CD4-positive, alpha-beta T cell treated with Interleukin-15 for 1 hour (primary cell): ENCODE measurements at regions not wholly inside any gene's neighbourhood (a gene's known extent, or its start where the extent isn't known, plus 50 kb on each side); places are given as distances from the start of the nearest gene placed in this dataset.
"Not testable (repeated sequence)": the region's sequence is repeated elsewhere in the genome, so short reads cannot be mapped to it uniquely, and the experiment has no call there.

ENCODE experiments used
- DNase-seq: peaks from one replicate; pipeline ENCODE4 v3.0.0-alpha.2; 2020

DNA sequence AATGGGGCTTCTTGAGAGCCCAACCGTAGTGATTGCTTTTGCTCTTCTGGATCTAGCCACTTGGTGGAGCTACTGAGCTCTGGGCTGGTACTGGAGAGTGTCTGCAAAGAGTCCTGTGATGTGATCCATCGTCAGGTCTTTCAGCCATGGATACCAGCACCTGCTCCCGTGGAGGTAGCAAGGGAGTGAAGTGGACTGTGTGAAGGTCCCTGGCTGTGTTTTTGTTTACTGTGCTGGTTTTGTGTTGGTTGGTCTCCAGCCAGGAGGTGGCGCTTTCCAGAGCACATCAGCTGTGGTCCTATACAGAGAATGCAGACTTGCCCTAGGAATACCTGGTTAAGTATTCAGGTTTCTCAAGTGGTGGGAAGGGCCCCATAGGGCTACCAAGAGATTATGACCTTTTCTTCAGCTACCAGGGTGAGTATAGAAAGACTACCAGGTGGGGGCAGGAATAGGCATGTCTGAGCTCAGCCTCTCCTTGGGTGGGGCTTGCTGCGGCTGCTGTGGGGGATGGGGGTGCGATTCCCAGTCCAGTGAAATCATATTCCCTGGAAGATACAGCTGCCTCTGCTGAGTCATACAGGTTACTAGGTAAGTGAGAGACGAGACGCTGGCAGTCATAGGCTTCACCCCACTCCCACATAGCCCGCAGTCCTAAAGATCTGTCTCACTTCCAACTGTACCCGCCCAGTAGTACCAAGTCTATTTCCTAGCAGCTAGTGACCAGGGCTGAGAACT is 733.7 kb downstream of the ZNF385D start:
- DNase-seq = no peak

DNA sequence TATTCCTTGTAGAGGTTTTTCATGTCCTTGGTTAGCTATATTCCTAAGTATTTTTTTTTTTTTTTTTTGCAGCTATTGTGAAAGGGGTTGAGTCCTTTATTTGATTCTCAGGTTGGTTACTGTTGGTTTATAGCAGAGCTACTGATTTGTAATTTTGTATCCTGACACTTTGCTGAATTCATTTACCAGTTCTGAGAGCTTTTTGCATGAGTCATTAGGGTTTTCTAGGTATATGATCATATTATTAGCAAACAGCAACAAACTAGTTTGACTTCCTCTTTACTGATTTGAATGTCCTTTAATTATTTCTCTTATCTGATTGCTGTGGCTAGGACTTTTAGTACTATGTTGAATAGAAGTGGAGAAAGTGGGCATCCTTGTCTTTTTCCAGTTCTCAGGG is 737.4 kb downstream of the ZNF385D start:
- DNase-seq = no peak

DNA sequence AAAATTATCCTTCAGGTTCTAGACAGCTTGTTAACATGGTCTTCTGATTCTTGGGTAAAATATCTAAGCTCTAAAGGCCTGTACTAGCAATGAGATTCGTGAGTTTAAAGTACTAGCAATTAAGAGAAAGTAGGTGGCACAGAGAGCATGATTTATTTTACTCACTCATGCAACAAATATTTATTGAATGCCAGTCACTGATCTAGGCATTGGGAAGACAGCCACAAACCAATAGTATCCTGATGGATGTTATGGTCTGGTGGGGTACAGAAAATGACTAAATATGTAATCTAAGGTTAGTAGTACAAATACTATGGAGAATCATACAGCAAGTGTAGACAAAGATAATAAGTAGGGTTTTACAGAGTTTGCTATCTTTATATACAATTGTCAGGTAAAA is 751.3 kb downstream of the ZNF385D start:
- DNase-seq = no peak

DNA sequence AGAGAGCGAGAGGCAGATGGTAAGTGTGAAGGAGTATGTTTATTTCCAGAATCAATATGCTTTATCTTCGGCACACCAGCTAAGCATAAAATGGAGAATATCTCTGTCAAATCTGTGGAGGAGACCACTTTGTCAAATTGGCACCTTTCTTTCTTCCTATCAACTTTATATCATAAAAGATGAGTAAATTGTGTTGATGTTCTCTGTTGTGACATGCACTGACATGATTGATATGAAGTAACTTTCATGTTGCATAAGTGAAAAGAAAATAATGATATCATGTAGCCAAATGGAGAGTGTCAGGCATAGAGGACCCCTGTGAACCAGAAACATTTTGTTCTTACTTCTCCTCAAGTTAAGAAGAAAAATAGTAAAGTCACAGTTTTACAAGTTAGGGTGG is 753.8 kb downstream of the ZNF385D start:
- DNase-seq = no peak

DNA sequence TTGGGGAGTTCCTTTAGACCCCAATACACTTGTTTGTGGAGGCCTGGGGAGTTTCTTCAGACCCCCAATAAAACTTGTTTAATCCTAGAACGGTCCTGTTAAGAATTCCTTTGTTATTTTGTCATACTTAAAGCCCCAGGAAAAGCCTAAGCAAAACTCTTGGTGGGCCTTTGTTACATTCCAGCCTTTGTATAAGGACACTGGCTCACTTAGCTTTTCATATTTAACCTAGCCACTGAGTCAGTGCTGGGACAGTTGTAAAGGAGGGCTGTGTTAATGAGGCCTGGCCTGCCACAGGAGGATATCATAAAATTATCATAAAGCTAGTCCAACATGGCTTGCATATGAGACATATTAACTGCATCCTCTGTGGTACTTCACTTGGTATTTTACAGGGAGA is 760.1 kb downstream of the ZNF385D start:
- no peak for DNase-seq

DNA sequence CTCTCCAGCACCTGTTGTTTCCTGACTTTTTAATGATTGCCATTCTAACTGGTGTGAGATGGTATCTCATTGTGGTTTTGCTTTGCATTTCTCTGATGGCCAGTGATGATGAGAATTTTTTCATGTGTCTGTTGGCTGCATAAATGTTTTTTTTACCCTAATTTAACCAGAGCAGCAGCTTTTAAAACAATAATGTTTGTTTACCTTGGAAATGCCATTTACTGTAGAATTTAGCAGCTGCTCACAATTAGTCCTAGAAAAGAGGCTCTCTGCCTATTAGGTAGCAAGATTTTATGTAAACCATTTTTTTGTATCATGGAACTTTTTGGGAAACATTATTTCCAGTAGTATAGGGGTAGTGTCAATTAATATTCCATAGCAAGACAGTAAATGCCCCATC is 761.4 kb downstream of the ZNF385D start:
- not testable (repeated sequence) for DNase-seq

DNA sequence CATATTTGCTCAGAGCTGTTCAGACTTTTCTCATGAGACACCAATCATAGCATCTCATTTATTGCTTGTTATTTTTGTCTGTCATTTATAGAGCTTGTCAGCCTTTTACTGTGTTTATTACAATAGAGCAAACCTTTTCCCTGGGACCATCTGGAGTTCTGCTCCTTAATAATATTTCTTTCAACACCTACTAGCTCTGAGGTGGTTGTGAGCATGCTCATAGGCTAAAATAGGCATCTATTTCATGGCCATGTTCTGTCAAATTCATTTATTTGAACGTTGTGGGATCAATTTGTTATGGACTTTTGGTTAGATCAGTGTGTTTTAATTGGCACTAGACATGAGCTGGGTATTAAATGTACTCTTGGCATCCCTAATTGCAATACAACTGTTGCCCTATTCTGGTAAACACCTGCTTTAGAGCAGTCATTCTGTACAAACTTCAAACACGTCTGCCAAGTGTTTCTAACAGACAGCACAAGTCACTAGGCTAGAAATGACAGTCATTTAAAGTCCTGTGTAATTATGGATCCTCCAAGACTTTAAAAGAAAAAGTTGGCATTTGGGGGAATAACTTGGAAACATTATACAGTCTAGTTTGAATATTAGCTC is 766.3 kb downstream of the ZNF385D start:
- no peak for DNase-seq

DNA sequence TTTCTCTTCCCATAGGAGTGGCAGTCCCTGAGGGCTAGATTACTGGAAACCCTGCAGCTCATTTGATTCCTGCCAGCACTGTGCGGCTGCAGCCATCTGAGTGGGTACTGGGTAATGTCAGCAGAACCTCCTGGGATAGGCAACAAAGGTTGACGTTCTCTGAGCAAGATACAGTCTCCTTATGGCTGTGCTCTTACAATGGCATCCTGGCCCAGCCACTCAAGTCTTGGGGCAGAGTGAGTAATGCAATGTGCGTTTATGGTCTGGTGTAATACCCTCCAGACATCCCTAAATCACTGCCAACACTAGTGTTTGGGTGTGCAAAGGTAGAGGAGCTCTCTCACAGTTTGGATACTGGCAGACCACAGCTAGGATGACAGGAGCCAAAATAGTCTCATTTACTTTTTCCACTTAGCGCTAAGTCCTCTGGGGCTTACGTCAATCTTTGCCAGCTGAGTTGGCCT is 775.8 kb downstream of the ZNF385D start:
- no peak for DNase-seq

DNA sequence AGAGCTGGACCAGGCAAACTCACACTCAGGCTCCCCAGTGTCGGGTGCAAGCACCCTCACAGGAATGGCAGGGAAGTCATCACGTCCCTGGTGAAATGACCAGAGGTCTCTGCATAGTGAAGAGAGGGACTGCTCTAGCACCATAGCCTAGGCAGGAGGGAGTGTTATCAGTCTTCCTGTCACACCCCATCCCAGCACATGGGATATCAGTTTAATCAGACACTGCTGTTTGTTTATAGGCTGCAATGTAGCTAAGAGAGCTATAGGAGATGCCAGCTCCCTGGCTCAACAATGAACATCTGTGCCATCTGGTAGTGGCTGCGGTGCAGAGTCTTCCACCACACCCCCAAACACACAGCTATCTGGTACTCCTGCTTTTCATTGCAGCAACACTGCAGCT is 776.6 kb downstream of the ZNF385D start:
- no peak for DNase-seq

DNA sequence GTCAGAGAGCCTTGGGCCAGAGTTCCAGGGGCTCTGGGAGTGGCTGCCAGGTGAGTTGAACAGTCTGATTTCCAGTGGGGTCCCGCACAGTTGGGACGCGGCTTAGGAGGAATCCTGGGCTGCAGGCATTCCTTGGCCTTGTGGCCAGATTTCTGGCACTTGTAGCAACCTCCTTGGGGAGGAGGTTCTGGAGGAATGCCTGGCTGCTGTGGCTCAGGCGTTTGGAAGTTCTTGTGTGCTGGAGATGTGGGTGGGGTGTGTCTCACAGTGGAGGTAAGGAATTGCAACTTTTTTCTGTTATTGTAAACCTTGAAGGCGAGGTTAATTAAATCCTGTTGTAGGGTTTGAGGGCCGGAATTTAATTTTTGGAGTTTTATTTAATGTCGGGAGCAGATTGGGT is 780.2 kb downstream of the ZNF385D start:
- DNase-seq = not testable (repeated sequence)

DNA sequence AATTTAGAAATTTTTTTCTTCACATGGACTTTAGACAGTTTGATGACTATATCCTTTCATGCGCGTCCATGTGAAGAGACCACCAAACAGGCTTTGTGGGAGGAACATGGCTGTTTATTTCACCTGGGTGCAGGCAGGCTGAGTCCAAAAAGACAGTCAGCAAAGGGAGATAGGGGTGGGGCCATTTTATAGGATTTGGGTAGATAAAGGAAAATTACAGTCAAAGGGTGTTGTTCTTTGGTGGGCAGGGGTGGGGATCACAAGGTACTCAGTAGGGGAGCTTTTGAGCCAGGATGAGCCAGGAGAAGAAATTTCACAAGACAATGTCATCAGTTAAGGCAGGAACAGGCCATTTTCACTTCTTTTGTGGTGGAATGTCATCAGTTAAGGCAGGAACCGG is 781.5 kb upstream of the SGO1 start:
- DNase-seq = not testable (repeated sequence)

DNA sequence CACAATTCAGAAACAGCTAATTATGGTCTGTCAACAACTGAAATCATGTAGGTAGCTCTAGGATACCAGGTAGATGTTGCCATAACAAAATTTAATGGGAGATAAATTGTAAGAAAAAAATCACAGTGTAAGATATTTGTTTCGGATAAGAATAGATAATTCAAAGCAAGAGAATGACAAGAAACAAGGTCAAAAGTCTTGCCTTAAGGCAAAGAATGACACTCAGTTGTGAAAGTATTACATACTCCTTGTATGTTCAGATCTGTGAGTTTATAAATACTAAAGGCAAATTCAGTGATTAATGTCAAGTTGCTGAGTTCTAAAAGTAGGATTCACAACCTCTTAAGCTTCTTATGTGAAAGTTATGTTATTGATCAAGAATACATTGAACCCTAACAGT is 772.2 kb upstream of the SGO1 start:
- DNase-seq = no peak

DNA sequence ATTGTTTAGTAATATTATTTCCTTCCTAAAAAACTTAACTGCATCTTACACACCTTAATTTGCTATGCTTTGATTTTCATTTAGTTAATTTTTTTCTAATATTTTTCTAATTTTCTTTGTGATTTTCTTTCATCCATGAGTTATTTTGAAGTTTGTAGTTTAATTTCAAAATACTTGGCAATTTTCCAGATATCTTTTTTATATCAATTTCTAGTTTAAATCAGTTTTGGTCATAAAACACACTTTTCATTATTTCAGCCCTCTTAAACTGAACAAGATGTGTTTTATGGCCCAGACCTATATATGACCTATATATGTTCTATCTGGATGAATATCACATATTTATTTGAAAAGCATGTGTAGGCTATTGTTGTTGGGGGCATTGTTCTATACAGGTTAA is 759.9 kb upstream of the SGO1 start:
- DNase-seq = no peak

DNA sequence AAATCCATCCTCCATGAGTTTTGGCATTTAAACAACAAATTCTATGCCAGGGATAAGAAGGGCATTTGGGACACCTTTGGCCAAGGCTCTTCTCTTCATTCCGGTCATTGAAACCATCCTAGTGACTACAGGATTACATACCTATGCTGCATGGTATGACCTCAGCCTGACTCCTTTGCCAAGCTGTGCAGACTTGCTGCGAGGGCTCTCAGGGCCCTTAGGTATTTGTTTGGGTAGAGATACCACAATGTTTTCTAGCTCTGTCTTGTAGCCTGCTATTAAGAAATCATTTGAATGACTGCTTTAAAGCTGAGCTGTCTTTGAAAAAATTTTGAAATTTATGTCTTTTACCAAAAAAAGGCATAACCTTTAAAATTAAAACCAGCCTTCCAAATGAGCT is 749.8 kb upstream of the SGO1 start:
- no peak for DNase-seq

DNA sequence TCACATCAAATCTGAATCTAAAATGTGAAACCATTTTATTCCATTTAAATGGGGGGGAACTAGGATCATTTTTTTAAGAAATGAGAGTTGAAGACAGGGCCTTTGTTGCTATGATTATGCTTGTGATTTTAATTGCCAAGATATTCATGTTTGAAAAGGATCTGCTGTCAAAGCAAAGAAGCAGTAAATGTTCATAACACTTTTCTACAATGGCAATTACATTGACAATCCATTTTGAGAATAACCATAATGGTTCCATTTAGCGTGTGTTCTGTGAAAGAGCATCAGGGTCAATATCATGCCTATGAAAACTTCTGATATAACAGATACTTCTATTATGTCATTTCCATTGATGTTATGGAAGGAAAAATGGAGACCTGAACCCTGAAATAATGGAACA is 745.8 kb upstream of the SGO1 start:
- no peak for DNase-seq

DNA sequence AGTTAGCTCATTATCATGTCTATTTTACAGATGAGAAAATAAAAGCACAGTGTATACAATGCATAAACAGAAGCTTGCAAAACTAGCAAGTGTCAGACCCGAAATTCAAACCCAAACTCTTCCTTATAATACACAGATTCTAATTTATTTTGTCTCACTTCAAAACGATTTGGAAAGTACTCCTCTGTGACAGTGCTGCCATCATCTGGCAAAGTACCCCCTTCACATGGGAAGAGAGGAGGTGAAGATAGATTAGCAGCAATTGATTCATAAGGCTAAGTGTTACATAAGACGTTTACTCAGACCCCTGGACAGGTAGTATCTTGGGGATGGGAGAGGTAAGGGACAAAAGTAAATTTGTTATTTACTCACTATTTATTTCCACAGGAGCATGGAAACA is 744.0 kb upstream of the SGO1 start:
- DNase-seq = no peak

DNA sequence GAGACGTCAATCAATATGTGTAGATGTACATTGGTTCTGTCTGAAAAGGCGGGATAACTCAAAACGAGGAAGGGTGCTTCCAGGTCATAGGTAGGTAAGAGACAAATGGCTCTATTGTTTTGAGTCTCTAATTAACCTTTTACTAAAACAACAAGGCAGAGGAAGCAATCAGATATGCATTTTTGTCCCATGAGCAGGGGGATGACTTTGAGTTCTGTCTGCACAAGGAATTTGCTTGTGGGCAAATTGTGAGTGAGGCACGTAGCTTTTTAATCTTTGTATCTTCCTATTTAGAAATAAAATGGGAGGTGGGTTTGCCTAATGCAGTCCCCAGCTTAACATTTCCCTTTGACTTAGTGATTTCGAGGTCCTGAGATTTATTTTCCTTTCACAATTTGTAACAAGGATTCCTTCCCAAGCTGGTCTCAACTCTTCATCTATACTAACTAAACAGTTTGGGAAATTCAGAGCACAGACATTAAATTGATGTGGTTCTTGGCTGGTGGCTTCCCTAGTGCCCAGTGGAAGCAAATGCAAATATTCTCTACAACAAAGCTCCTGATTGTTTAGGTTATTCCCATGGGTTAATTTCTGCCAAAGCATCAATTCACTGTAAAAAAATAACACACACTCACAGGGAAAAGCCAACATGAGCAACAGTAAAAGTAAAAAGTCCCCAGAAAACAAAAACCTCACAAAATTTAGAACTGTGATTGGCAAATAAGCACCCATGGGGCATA is 738.8 kb upstream of the SGO1 start:
- DNase-seq = no peak

DNA sequence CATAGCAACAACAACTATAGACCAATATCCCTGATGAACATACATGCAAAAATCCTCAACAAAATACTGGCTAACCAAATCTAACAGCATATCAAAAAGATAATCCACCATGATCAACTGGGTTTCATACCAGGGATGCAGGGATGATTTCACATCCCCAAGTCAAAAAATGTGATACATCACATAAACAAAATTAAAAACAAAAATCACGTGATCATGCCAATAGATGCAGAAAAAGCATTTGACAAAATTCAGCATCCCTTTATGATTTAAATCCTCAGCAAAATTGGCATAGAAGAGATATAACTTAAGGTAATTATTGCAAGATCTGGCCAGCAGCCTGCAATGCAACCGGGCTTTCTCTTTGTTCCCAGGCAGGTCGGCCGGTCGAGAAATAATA is 735.1 kb upstream of the SGO1 start:
- not testable (repeated sequence) for DNase-seq

DNA sequence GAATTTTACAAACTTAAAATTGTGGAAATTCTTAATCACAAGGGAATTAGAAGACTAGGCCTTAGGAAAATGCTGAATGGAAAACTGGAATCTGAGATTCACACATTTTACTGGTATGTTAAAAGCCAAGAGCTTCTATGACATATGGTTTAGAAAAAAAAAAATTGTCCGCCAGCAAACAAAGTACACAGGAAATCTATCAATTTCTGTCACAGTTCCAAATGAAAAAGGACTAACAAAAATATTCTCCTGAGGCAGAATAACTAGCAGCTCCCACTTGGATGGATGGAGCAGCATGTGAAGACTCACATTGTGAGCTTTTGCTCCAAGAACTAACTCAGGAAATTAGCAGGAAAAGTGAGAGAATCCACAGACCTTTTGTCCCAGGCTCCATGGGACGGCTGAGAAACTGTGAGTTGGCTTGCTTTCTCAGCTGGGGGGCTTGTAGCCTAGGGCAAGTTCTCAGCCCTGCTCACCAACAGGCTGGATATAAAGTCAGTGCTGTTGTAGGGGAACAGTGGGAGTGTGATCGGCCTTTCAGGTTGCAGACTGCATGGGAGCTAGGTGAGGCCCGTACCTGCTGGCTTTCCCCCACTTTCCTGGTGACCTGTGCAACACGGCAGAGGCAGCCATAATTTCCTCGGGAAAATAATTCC is 731.1 kb upstream of the SGO1 start:
- no peak for DNase-seq

DNA sequence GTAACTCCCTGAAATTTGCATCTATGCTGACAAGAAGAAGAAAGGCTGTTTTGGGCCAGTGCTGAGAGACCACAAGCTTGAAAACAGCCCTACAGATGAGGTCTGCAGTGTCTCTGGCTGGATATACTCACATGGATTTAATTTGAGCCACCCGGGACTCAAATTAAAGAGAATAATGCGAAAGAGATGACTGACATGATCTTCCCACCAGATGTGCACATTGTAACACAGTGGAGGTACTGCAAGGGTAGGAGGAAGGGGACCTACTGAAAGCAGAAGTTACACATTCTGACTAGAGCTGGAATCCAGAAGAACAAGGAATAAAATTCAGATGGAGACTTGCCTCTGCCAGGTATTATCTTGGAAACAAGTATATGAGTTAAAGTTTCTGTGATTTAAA is 728.3 kb upstream of the SGO1 start:
- DNase-seq = no peak

DNA sequence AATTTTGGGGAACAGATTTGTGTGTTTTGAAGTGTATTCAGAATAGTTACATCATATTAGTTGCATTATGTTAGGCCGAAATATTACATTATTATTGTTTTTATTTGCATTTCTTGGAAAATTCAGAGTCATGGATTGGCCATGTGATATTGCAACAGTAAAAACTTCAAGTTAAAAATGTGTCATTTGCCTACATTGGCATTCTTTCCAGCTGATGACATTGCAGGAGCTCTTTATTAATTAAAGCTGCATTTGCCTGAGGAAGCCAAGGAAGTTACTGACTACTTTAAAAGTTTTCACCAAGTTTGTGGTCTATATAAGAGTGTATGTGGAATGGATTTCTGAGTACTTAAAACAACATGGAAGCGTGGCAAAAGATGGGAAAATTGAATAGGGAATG is 726.4 kb upstream of the SGO1 start:
- no peak for DNase-seq

DNA sequence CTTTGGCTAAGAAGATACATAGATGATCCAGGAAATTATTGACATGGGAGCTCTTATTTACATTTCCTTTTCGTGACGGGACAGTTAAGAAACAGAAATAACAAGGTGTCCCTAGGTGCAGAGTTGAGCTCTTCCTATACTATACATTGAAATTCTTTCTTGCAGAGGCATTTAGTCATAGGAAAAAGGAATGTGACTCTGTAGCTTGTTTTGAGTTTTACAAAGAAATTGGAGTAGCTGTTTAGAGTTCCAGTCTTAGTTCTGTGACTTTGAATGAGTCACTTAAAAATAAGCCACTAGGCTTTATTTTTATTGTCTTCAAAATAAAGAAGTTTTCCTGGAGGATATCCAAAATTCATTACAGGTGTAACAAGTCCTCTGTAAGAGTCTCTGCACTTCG is 723.5 kb upstream of the SGO1 start:
- no peak for DNase-seq

DNA sequence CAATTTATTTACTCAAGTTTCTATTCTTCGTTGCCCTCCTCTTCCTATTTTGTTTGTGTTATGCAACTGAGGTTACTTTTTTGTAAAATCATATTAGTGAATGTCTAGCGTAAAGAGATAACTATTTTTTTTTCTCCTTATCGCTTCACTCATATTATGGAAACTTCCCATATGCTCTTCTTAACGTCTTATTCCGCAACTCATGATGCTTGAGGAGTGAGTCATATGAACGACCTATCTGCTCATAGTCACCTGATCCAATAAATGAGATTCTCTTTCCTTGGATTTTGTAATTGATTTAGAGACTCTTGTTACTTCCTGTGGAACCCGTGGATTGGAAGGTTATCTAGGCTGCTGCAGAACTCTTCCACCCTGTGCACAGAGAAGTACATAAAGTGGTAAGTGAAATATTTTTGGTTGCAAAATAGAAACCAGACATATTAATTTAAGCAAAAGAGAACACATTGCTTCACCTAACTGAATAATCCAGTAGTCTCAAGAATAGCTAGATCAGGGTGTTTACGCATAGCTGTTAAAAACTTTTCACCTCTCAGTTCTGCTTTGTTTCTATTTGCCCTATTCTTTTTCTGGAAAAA is 719.3 kb upstream of the SGO1 start:
- no peak for DNase-seq
